ENCODE measurements at regions not wholly inside any gene's neighbourhood (a gene's known extent, or its start where the extent isn't known, plus 50 kb on each side); places are given as distances from the start of the nearest gene placed in this dataset.

DNA sequence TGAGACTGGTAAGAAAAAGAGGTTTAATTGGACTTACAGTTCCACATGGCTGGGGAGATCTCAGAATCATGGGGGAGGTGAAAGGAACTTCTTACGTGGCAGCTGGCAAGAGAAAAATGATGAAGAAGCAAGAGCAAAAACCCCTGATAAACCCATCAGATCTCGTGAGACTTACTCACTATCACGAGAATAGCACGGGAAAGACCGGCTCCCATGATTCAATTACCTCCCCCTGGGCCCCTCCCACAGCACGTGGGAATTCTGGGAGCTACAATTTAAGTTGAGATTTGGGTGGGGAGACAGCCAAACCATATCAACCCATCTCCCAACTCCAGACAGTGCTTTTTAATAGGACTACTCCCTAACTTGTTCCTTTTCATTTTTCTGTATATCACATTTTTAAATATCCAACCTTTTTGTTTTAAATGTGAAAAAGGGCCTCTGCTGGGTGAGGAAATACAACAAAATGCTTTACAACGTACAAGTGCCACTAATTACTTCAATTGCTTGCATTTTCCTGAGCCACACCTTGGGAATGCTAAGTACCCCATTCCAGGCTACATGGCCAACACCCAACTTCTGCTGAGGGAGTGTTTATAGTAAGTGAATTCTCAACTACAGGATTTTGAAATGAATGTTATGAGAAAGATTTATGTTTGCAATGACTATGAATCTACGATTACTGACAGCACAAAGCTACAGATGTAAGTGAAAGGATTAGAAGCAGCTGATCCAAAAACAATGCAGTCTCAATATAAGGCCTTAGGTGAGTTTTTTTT lies 294.1 kb upstream of the CD180 start:
- DNase-seq = no peak

DNA sequence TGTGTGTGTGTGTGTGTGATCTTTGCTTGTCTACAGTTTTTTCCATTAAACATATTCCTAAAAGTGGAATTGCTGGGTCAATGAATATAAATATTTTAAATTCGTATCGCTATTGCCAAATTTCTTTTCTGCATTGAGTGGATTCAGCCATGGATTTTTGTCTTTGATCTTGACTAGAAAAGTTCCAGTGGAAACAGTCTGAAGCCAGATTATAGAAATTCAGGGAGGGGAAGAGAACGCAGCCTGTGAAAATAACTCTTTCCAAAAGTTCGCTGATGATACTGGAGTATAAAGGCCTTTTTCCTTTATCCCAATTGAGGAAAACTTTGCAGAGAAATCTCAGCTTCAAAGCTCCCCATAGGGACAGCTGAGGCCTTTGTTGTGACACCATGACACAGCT lies 292.3 kb upstream of the CD180 start:
- DNase-seq = no peak

DNA sequence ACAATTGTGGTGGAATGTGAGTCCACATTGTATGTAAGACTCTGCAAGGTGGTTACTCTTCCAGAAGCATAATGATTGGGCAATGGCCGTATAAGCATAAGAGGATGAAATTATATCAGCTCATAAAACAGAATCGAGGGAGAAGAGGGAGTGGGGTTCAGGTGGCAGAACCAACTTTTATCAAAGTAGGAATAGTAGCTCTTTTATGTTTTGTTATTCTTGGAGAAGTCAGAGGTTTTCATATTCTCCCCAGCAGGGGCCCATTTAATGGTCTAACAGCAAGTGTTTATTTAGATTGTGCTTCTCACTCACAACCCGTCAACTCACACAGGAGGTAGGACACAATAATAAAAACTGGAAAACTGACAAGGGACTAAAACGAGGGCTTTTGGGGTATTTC lies 291.3 kb upstream of the CD180 start:
- no peak for DNase-seq

DNA sequence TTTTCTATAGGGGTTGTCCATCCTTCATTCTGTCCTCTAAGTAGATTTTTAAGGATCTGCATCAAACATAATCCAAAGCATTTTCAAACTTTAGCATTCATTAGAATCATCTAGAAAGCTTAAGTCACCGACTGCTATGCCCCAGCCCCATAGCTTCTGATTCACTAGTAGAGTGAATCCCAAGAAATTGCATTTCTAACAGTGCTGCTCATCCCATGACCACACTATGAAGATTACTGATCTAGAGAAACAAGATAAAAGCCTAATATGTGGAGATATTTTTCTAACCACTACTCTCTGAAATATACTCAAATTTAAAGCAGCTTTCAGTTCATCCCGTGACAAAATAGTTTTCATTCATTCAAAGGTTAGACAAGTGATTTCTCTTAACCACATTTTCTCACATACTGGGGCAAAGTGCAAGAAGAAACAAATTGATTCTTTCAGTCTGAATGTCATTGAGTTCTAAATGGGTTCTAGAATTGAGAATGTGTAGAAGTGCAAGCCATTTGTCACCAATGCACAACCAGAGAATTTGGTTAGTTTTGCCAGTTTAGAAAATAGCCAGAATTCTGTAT lies 286.9 kb upstream of the CD180 start:
- no peak for DNase-seq

DNA sequence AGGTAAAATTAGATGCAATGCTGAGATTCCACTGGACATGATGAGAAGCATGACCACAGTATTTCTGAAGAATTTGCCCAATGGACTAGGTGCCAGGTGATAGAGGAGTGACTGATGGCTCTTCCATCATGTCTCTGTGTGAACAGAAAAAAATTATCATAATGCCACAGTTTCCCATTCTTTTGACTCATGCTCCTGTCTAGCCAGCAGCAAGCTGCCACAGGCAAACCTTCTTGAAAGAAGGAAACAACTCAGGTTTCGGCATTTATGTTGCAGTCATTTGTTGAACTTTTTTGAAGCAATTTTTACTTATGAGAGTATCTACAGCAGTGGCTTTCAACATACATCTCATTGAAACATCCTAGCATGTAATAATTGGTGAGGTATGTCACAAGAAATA lies 284.8 kb upstream of the CD180 start:
- DNase-seq = no peak

DNA sequence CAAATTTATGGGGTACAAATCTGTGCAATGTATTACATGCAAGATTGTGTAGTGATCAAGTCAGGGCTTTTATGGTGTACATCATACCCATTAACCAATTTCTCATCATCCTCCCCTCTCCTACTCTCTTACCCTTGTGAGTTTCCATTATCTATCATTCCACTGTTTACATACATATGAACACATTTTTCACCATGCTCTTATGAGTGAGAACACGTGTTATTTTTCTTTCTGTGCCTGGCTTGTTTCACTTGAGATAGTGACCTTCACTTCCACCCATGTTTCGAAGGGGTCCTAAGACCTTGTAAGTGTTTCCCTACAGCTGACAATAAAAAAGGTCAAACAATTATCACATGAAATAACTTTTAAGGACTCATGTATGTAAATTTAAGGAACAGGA lies 281.7 kb upstream of the CD180 start:
- no peak for DNase-seq

DNA sequence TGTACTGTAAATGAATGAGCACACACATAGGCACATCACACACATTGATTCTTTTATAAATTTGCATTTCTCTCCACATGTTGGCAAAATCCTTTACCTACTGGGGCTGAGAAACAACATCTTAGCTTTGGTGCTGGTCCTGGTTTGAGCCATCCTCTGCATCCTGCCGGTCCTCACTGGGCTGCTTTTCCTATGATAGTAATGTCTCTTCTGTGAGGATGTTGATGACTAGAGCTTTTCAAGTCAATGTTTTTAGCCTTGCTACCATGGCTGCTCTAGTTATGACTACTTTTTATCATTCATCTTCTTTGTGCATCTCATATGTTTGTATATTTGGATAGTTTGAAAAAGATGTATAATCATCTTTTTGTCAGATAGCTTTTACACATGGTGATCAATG lies 280.4 kb upstream of the CD180 start:
- DNase-seq = no peak

DNA sequence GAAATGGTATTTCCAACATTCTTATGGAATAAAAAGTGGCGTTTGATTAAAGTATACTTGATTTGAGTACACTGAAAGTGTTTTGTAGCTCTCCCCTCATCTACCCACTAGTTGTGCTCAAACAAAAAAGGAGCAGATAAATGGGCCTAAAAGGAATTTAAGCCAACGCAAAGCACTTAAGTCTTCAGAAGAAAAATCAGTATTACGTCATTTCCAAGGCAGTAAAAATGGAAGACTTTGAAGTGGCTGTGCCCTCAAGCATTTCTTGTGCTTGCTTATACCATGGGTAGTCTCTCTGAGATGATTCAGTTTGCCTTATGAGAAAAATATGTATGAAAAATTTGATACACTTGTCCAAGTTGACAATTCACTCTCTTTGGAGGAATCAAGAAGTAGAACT lies 279.9 kb upstream of the CD180 start:
- no peak for DNase-seq

DNA sequence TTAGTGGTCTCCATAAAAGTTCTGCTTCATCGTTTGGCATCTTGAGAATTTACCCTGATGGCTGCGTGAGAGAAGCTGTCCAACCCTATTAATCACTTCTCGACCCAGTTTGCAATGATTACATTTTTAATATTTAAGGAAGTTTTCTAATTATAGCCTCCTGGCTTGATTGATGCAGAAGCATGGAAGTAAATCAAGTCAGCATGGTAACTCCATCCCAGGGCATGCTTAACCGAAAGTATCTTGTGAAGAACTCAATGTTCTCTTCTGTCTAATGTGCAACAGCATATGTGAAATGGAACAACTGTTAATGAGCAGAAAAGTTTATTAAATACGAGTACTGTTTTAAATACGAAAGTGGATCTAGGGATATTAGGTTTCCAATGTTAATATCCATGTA lies 278.9 kb upstream of the CD180 start:
- DNase-seq = no peak

DNA sequence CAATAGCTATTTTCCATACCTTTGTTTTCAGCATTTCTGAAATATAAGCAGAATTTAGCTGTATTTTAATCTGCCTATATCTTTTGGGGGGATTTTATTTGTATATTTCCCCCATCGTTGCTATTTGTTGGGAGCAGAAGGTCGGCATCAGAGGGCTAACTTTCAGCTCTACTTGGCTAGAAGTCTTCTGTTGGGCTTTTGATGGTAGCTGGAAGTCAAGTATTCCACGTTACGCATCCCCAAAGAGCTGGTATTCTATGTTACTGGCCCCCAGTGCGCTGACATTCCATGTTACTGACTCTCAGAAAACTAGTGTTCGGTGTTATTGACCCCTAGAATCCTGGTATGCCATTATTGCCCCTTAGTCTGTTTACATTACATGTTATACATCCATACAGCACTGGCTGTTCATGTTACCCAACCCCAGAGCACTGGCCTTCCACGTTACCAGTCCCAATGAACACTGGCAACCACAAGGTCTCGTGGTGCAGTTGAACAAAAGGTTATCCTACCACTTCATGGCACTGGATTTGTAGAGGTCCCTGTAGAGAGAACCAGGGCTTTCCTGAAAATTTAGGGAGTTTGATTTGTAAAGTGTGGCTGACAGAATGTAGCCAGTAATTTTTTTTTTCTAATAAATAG lies 278.1 kb upstream of the CD180 start:
- DNase-seq = no peak

DNA sequence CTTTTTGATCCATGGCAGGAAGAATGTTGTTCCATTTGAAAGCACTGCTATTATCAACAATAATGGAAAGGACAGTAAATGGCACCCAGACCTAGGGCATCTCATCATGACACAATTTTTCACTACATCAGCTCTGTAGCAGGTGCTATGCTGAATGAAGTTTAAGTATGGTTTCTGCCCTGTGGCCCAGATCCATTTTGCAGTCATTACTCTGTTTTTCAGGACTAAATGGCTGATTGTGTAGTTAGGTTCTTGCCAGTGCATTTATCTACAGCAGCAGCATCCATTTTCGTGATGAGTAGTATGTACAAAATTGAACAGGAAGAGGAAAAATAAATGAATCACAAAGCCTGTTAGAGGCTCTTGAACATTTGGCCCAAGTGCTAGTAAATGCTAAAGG lies 270.5 kb upstream of the CD180 start:
- no peak for DNase-seq

DNA sequence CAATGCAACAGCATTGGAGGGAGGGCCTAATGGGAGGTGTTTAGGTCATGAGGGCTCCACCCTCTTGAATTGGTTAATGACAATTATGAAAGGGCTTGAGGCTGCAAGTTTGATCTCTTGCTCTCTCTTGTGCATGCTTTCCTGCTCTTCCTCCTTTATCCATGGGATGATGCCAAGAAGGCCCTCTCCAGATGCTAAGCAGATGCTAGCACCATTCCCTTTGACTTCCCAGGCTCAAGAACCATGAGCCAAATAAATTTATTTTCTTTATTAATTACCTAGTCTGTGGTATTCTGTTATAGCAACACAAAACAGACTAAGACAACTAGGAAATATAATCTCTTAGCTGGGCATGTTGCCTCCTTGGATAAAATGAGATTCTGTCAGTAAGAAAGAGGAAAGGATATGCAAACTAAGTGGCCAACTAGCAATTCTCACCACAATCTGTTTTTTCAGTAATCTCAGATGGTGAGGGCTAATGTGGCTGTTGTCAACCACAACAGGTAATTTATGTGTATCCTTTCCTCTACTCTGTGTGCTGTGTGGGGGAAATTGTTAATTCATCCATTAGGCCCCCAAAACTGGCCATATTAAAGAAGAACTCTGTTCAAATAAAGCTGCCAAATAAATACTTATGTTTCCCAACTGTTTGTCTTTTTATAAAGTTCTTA lies 269.1 kb upstream of the CD180 start:
- DNase-seq = no peak

DNA sequence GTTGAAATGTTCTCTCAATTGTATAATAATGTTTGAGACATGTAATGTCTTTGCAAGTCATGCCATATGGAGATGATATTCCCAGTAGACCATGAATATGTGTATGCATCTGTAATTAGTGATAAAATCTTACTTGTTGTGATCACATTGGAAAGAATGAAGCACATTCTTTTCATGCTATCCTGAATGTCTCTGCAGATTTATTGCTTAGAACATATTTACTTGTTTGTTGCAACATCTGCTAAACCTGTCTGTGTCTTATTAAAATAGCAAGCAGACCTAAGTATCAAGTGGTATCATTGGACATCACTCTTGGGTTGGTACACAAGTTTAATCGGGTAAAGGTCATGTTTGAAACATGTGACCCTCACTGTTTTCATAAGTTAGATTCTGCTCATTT lies 265.5 kb upstream of the CD180 start:
- no peak for DNase-seq

DNA sequence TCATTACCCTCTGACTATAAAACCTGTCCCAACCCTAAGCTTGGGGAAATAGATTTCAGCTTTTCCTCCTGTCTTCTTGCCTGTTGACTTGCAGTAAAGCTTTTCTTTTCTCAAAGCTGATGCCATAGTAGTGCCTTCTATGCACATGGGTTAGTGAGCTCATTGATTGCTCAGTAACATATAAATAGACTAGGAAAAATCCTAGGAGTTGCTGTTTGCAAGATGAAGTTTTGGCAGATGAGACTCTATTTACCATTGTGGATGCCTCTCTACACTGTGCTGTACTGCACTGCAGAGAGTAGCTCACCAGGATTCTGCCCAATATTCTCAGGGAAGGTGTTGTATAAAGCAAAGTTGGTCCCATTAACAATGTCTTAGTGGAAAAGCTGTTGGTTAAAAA lies 262.7 kb upstream of the CD180 start:
- DNase-seq = no peak

DNA sequence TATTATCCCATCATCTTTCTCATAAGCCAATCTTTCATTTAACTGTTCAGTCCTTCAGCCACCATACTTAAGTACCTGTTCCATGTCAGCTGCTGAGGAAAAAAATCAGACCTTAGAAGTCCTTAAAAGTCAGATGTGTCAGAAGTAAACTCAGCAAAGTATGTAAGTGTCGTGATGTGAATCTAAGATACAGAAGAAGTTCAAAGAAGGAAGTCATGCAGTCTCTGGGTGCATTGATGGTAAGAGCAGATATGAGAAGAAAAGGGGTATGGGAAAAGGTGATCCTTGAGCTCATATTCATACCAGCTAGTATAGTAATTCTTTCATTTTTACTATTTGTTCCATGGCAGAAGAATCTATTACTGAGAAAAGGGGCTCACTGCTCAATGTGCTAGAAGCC lies 259.4 kb upstream of the CD180 start:
- DNase-seq = no peak

DNA sequence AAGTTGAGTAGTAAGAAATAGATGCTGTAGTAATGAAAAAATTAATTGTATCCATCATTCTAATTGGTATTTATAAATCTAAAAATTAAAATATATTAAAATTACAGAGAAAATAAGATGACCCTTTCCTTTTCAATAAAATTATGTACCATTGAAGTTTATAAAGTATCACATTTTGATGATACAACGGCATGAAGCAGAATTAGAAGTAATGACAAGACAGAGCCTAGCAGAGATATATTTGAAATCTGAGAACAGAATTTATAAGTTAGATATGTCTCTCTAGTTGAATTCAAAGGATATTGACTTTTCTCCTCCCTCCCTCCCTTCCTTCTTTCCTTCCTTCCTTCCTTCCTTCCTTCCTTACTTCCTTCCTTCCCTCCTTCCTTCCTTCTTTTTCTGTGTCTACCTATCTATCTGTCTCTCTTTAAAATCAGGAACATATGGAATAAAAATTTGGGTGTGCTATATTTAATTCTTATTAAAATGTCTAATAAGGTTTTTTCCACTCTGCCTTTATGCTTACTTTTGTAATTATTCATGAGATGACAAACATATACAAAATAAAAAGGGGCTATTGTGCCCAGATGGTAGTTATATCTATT lies 258.5 kb upstream of the CD180 start:
- DNase-seq = no peak

DNA sequence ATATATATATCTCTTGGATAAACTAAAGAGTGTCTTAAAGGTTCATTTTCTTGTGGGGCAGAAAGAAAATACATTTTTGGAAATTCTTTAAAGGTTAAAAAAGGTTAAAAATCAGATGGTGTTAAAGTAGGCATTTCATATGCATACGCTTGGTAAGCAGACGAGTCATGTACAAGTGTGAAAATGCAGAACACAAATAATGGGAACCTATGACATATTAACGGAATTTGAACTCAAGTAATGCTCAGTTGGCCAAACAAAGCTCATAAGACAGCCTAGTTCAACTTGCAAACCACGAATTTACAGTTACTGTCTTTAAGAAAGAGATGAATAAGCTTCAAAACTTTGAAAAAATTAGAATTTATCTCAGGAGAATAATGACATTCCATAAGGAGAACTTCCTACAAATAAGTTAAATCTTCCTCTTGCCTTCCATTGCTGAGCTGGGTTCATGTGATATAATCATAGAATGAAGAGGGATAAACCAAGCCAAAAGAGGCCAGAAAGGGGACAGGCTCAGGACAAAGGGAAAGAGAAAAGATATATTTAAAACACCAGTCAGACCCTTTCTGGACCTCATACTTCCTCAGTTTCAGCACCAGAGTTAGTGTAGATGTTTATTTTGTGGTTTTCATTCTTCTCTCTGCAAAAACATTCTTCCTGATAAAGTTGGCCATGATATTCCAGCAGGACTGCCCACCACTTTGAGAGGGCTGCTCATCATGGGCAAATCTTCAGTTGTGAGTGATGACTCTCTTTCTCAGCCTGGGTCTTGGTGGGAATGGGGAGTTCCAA lies 256.7 kb upstream of the CD180 start:
- no peak for DNase-seq

DNA sequence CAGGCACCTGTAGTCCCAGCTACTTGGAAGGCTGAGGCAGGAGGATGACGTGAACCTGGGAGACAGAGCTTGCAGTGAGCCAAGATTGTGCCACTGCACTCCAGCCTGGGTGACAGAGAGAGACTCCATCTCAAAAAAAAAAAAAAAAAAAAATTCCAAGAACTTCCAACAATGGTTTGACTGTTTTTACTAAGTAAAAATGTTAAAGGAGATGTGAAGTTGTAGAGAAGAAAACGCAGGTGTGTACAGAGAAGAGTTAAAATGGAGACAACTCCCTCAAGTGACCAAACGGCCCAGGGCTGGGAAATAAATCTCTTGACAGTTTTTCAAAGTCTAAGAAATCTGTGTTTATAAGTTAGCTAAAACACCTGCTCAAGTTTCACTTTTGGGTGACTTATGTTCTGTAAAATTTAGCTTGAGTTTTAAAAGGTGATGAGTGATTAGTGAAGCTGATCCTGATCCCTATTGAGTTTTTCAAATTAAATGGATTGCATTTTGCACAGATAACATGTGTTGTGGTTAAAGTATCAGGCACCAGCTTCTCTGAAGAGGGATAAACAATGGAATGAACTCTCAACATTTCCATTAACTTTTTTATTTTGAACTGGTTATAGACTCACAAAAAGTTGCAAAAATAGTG lies 255.2 kb upstream of the CD180 start:
- DNase-seq = no peak

DNA sequence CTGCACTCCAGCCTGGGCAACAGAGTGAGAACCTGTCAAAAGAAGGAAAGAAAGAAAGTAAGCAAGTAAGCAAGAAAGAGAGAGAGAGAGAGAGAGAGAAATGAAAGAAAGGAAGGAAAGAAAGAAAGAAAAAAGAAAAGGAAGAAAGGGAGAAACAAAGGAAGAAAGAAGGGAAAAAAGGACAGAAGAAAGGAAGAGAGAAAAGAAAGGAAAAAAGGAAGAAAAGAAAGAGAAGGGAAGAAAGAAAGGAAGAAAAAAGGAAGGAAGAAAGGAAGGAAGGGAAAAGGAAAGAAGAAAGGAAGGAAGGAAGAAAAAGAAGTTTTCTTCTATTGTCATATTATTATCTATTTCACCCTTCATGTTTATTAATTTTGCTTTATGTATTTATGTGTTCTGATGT lies 251.1 kb upstream of the CD180 start:
- DNase-seq = no peak

DNA sequence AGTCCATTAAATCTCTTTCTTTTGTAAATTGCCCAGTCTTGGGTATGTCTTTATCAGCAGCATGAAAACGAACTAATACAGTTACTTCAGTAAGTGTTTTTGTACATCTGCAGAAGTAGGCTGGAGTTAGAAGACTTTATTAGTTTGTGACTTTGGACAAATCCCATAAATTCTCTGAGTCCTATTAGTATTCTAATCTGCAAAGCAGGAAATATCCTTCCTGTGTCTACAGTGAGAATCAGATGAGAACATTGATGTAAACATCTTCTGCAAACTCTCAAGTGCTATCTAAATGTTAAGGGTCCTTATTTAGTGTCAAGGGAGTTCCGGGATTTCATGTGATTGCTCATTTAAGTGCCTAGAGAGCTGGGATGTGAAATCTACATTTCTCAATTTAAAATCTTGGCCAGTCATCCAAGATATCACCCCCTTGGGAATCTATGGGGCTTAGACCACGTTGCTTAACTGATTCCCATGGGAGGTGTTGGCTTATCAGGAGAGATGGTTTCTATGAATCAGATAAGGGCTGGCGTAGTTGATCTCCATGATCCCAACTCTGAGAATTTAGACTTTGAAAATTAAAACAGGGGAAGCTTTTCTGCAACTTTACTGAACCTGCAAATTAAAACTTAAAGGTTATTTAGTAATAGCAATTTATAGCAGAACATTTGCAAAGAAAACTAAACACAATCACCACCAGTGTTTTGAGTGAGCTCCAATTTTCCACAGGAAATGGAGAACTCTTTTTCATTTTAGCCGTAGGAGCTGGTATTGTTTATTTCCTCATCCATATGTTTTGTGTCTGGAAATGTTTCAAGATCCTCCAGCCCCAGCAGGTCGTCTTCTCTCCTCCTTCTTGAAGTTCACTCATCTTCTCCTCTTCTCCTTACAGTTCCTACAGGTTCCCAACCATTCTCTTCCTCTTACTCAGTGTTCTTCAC lies 241.6 kb upstream of the CD180 start:
- DNase-seq = no peak

DNA sequence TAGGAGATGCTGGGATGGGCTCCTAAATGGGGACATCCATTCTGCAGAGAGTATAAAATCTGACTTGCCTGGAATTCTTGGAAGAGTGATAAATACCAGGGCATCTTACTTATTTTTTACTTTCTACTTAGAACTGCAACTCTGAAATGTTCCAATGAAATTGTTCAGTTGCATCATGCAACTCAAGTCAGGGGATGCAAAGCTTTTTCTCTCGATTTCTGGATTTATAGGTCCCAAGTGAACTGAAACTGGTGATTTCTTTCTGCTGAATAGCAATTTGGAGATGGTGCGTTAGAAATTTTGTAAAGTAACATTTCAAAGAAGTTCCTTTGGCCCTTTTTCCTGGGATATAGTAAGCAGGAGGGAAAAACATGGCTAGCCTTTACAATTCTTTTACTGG lies 238.4 kb upstream of the CD180 start:
- no peak for DNase-seq

Measured in CD4-positive, alpha-beta T cell treated with Interleukin-10 for 1 hour (primary cell).